ENCODE measurements at regions not wholly inside any gene's neighbourhood (a gene's known extent, or its start where the extent isn't known, plus 50 kb on each side); places are given as distances from the start of the nearest gene placed in this dataset.
"Not testable (repeated sequence)": the region's sequence is repeated elsewhere in the genome, so short reads cannot be mapped to it uniquely, and the experiment has no call there.

DNA sequence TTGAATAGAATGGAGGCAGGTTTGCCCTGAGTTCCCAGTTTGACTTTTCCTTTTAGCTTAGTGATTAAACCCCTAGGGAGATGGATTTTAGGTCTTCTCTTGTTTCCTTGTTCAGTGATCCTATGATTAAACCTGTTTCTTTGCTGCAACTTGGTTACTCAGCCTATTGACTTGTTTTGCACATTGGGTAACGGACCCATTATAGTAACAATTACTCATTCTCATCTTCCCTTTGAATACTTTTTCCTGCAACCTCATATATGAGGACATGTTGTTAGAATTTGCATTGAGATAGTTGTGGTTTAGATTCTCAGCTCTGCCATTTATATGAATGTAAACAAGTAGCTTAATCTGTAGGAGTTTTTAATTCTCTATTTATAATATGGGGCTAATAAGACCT lies 489.2 kb upstream of the CNTN5 start:
- Histone ChIP-seq H3K27me3 (ENCODE audit: control insufficient read depth, extremely low read depth, insufficient read depth, low read length) (no peaks in the 10 kb centered on the region), H4K20me1 (ENCODE audit: control insufficient read depth, extremely low read depth, insufficient read depth, low read length) (no peaks in the 10 kb centered on the region), H3K79me2 (ENCODE audit: control insufficient read depth, insufficient read depth, low read length) (no peaks in the 10 kb centered on the region), H3K9me1 (ENCODE audit: control insufficient read depth, extremely low read depth, insufficient read depth, low read length) (no peaks in the 10 kb centered on the region), H3K4me1 (ENCODE audit: control insufficient read depth, extremely low read depth, insufficient read depth, low read length) (no peaks in the 10 kb centered on the region), H2AFZ (ENCODE audit: control insufficient read depth, low read length) (no peak overlapping the region), H3K9me3 (ENCODE audit: control insufficient read depth, low read depth, low read length) (no peaks in the 10 kb centered on the region), H3K36me3 (ENCODE audit: control insufficient read depth in 2 of 2, extremely low read depth in 1 of 2, insufficient read depth in 2 of 2, low read length in 2 of 2) (no peaks in the 10 kb centered on the region), H3K27ac (ENCODE audit: control insufficient read depth, insufficient read depth, low read length) (no peak overlapping the region), H3K9ac (ENCODE audit: control insufficient read depth, extremely low read depth, insufficient read depth, low read length) (no peak overlapping the region), H3K4me3 (ENCODE audit: control insufficient read depth in 2 of 3, extremely low read depth in 1 of 3, insufficient read depth in 2 of 3, low read depth in 1 of 3, low read length in 3 of 3) (no peak overlapping the region), H3K4me2 (ENCODE audit: control insufficient read depth, extremely low read depth, insufficient read depth, low read depth, low read length) (no peak overlapping the region)
- DNase-seq (ENCODE audit: low read depth, low spot score), result no peak
- no peak for FAIRE-seq
- TF ChIP-seq EZH2 (IDR thresholded peaks at IDR 0.05; ENCODE audit: low read length), result no peak
- TF ChIP-seq, protein P1, sequence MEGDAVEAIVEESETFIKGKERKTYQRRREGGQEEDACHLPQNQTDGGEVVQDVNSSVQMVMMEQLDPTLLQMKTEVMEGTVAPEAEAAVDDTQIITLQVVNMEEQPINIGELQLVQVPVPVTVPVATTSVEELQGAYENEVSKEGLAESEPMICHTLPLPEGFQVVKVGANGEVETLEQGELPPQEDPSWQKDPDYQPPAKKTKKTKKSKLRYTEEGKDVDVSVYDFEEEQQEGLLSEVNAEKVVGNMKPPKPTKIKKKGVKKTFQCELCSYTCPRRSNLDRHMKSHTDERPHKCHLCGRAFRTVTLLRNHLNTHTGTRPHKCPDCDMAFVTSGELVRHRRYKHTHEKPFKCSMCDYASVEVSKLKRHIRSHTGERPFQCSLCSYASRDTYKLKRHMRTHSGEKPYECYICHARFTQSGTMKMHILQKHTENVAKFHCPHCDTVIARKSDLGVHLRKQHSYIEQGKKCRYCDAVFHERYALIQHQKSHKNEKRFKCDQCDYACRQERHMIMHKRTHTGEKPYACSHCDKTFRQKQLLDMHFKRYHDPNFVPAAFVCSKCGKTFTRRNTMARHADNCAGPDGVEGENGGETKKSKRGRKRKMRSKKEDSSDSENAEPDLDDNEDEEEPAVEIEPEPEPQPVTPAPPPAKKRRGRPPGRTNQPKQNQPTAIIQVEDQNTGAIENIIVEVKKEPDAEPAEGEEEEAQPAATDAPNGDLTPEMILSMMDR (optimal IDR thresholded peaks at IDR 0.05 in 1 of 3, IDR thresholded peaks at IDR 0.05 in 1 of 3, conservative IDR thresholded peaks at IDR 0.05 in 1 of 3; ENCODE audit: extremely low read depth in 1 of 3, insufficient read depth in 2 of 3, low read length in 3 of 3), result no peak
- dilution Hi-C loops (cut with MboI; ENCODE audit: extremely low pct_ligation_motif_present, low sequenced_read_pairs), result no loop called here

- no peaks in the 10 kb centered on the region for H3K9me1 ChIP-seq (ENCODE audit: control insufficient read depth, extremely low read depth, insufficient read depth, low read length)
- no peaks in the 10 kb centered on the region for H3K36me3 ChIP-seq (ENCODE audit: control insufficient read depth in 2 of 2, extremely low read depth in 1 of 2, insufficient read depth in 2 of 2, low read length in 2 of 2)
- H3K4me2 ChIP-seq (ENCODE audit: control insufficient read depth, extremely low read depth, insufficient read depth, low read depth, low read length), result no peak overlapping the region
- dilution Hi-C loops (cut with MboI; ENCODE audit: extremely low pct_ligation_motif_present, low sequenced_read_pairs), result no loop called here
- DNase-seq (ENCODE audit: low read depth, low spot score) (no peak), FAIRE-seq (no peak)
- H3K4me1 ChIP-seq (ENCODE audit: control insufficient read depth, extremely low read depth, insufficient read depth, low read length), result no peaks in the 10 kb centered on the region
- H3K27me3 ChIP-seq (ENCODE audit: control insufficient read depth, extremely low read depth, insufficient read depth, low read length), result no peaks in the 10 kb centered on the region
- no peaks in the 10 kb centered on the region for H3K79me2 ChIP-seq (ENCODE audit: control insufficient read depth, insufficient read depth, low read length)
- TF ChIP-seq, protein P1 (optimal IDR thresholded peaks at IDR 0.05 in 1 of 3, IDR thresholded peaks at IDR 0.05 in 1 of 3, conservative IDR thresholded peaks at IDR 0.05 in 1 of 3; ENCODE audit: extremely low read depth in 1 of 3, insufficient read depth in 2 of 3, low read length in 3 of 3), result no peak
- TF ChIP-seq EZH2 (IDR thresholded peaks at IDR 0.05; ENCODE audit: low read length), result no peak
- H3K4me3 ChIP-seq (ENCODE audit: control insufficient read depth in 2 of 3, extremely low read depth in 1 of 3, insufficient read depth in 2 of 3, low read depth in 1 of 3, low read length in 3 of 3), result no peak overlapping the region
- no peak overlapping the region for H3K9ac ChIP-seq (ENCODE audit: control insufficient read depth, extremely low read depth, insufficient read depth, low read length)
- no peak overlapping the region for H3K27ac ChIP-seq (ENCODE audit: control insufficient read depth, insufficient read depth, low read length)
- no peak overlapping the region for H2AFZ ChIP-seq (ENCODE audit: control insufficient read depth, low read length)
- no peaks in the 10 kb centered on the region for H4K20me1 ChIP-seq (ENCODE audit: control insufficient read depth, extremely low read depth, insufficient read depth, low read length)
- no peaks in the 10 kb centered on the region for H3K9me3 ChIP-seq (ENCODE audit: control insufficient read depth, low read depth, low read length)
These were observed 484.7 kb upstream of the CNTN5 start for GRCh38 chr11:98536023-98536422.

DNA sequence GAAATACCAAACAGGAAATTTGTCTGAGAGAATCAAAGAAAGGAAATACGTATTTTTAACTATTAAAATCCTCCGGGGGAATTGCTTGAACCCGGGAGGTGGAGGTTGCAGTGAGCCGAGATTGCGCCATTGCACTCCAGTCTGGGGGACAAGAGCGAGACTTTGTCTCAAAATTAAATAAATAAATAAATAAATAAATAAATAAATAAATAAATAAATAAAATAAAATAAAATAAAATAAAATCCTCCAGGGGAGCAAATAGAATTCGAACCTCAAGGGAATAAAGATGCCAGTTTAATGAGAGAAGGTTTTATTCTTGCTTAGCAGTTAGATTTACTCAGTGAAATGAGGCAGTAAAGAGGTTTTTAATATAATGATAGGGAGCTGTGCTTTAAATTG lies 482.4 kb upstream of the CNTN5 start:
- H3K27ac ChIP-seq (ENCODE audit: control insufficient read depth, insufficient read depth, low read length); H2AFZ ChIP-seq (ENCODE audit: control insufficient read depth, low read length); dilution Hi-C loops (cut with MboI; ENCODE audit: extremely low pct_ligation_motif_present, low sequenced_read_pairs); H3K9me1 ChIP-seq (ENCODE audit: control insufficient read depth, extremely low read depth, insufficient read depth, low read length); H3K9ac ChIP-seq (ENCODE audit: control insufficient read depth, extremely low read depth, insufficient read depth, low read length); H3K4me3 ChIP-seq (ENCODE audit: control insufficient read depth in 2 of 3, extremely low read depth in 1 of 3, insufficient read depth in 2 of 3, low read depth in 1 of 3, low read length in 3 of 3); H3K4me2 ChIP-seq (ENCODE audit: control insufficient read depth, extremely low read depth, insufficient read depth, low read depth, low read length); H3K9me3 ChIP-seq (ENCODE audit: control insufficient read depth, low read depth, low read length); H4K20me1 ChIP-seq (ENCODE audit: control insufficient read depth, extremely low read depth, insufficient read depth, low read length); H3K4me1 ChIP-seq (ENCODE audit: control insufficient read depth, extremely low read depth, insufficient read depth, low read length); DNase-seq (ENCODE audit: low read depth, low spot score); H3K27me3 ChIP-seq (ENCODE audit: control insufficient read depth, extremely low read depth, insufficient read depth, low read length); FAIRE-seq; H3K36me3 ChIP-seq (ENCODE audit: control insufficient read depth in 2 of 2, extremely low read depth in 1 of 2, insufficient read depth in 2 of 2, low read length in 2 of 2); H3K79me2 ChIP-seq (ENCODE audit: control insufficient read depth, insufficient read depth, low read length): not testable (repeated sequence)
